HepG2 (cell line): ENCODE measurements at regions not wholly inside any gene's neighbourhood (a gene's known extent, or its start where the extent isn't known, plus 50 kb on each side); places are given as distances from the start of the nearest gene placed in this dataset.

ENCODE experiments used
- CEBPG ChIP-seq: IDR thresholded peaks from 2 replicates; pipeline ENCODE4 v1.6.1; 2016
- KMT2B ChIP-seq: IDR thresholded peaks from 2 replicates; pipeline ENCODE4 v1.6.1; 2016; ENCODE audit warnings: missing genetic modification reagents, missing compliant biosample characterization
- MBD4 ChIP-seq: IDR thresholded peaks from 2 replicates; pipeline ENCODE4 v1.6.1; 2012; ENCODE audit warnings: low read length, inconsistent platforms, borderline replicate concordance
- MXD3 ChIP-seq: IDR thresholded peaks from 2 replicates; pipeline ENCODE4 v1.6.1; 2016; ENCODE audit warnings: mild to moderate bottlenecking, missing biosample characterization, missing genetic modification reagents
- MXI1 ChIP-seq: IDR thresholded peaks from 3 replicates; pipeline ENCODE4 v1.6.1; 2012; ENCODE audit warnings: low read depth, low read length, inconsistent platforms, borderline replicate concordance
- MYNN ChIP-seq: sonication (generic); formaldehyde crosslinking; IDR thresholded peaks from 2 replicates; pipeline ENCODE4 v1.4.0; 2020; ENCODE audit warnings: mild to moderate bottlenecking, low read depth, missing genetic modification reagents
- NFYC ChIP-seq: IDR thresholded peaks from 2 replicates; pipeline ENCODE4 v1.6.1; 2016; ENCODE audit warnings: missing genetic modification reagents, missing compliant biosample characterization
- ZNF280D ChIP-seq: sonication (generic); formaldehyde crosslinking; IDR thresholded peaks from 2 replicates; pipeline ENCODE4 v1.5.1; 2020; ENCODE audit warnings: mild to moderate bottlenecking, missing genetic modification reagents
- TF ChIP-seq, protein P1 (sequence below), 2 experiments: fragments of 450-650 bp in 1 of 2; sonication (generic) in 1 of 2; formaldehyde crosslinking in 1 of 2; IDR thresholded peaks; 2 replicates each; pipeline versions ENCODE4 v1.6.1 to v1.8.0; 2016 to 2022; ENCODE audit warnings: antibody characterized with exemption in 1 of 2, mild to moderate bottlenecking in 1 of 2, missing genetic modification reagents in 1 of 2
- TF ChIP-seq, protein P2 (sequence below): sonication (generic); formaldehyde crosslinking; IDR thresholded peaks from 2 replicates; pipeline ENCODE4 v1.4.0; 2020; ENCODE audit warnings: missing genetic modification reagents, mild to moderate bottlenecking, borderline replicate concordance
- TF ChIP-seq, protein P3 (sequence below): sonication (generic); formaldehyde crosslinking; IDR thresholded peaks from 2 replicates; pipeline ENCODE4 v1.8.1; 2023; ENCODE audit warnings: mild to moderate bottlenecking, missing genetic modification reagents

GRCh38 chr3:34001022-34001421 lies 202.6 kb downstream of the PDCD6IP start (continued):
- TF ChIP-seq, protein P1, sequence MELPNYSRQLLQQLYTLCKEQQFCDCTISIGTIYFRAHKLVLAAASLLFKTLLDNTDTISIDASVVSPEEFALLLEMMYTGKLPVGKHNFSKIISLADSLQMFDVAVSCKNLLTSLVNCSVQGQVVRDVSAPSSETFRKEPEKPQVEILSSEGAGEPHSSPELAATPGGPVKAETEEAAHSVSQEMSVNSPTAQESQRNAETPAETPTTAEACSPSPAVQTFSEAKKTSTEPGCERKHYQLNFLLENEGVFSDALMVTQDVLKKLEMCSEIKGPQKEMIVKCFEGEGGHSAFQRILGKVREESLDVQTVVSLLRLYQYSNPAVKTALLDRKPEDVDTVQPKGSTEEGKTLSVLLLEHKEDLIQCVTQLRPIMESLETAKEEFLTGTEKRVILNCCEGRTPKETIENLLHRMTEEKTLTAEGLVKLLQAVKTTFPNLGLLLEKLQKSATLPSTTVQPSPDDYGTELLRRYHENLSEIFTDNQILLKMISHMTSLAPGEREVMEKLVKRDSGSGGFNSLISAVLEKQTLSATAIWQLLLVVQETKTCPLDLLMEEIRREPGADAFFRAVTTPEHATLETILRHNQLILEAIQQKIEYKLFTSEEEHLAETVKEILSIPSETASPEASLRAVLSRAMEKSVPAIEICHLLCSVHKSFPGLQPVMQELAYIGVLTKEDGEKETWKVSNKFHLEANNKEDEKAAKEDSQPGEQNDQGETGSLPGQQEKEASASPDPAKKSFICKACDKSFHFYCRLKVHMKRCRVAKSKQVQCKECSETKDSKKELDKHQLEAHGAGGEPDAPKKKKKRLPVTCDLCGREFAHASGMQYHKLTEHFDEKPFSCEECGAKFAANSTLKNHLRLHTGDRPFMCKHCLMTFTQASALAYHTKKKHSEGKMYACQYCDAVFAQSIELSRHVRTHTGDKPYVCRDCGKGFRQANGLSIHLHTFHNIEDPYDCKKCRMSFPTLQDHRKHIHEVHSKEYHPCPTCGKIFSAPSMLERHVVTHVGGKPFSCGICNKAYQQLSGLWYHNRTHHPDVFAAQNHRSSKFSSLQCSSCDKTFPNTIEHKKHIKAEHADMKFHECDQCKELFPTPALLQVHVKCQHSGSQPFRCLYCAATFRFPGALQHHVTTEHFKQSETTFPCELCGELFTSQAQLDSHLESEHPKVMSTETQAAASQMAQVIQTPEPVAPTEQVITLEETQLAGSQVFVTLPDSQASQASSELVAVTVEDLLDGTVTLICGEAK (IDR thresholded peaks at IDR 0.05): no peak
- TF ChIP-seq, protein P1 (CRISPR knock-in tag; IDR thresholded peaks at IDR 0.05): no peak
- TF ChIP-seq KMT2B (CRISPR knock-in tag): no peak
- TF ChIP-seq MXD3 (CRISPR knock-in tag): no peak
- TF ChIP-seq, protein P2, sequence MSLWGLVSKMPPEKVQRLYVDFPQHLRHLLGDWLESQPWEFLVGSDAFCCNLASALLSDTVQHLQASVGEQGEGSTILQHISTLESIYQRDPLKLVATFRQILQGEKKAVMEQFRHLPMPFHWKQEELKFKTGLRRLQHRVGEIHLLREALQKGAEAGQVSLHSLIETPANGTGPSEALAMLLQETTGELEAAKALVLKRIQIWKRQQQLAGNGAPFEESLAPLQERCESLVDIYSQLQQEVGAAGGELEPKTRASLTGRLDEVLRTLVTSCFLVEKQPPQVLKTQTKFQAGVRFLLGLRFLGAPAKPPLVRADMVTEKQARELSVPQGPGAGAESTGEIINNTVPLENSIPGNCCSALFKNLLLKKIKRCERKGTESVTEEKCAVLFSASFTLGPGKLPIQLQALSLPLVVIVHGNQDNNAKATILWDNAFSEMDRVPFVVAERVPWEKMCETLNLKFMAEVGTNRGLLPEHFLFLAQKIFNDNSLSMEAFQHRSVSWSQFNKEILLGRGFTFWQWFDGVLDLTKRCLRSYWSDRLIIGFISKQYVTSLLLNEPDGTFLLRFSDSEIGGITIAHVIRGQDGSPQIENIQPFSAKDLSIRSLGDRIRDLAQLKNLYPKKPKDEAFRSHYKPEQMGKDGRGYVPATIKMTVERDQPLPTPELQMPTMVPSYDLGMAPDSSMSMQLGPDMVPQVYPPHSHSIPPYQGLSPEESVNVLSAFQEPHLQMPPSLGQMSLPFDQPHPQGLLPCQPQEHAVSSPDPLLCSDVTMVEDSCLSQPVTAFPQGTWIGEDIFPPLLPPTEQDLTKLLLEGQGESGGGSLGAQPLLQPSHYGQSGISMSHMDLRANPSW: no peak
- no peak for TF ChIP-seq MXI1
- no peak for TF ChIP-seq NFYC
- no peak for TF ChIP-seq MBD4
- no peak for TF ChIP-seq ZNF280D (CRISPR knock-in tag)
- TF ChIP-seq, protein P3, sequence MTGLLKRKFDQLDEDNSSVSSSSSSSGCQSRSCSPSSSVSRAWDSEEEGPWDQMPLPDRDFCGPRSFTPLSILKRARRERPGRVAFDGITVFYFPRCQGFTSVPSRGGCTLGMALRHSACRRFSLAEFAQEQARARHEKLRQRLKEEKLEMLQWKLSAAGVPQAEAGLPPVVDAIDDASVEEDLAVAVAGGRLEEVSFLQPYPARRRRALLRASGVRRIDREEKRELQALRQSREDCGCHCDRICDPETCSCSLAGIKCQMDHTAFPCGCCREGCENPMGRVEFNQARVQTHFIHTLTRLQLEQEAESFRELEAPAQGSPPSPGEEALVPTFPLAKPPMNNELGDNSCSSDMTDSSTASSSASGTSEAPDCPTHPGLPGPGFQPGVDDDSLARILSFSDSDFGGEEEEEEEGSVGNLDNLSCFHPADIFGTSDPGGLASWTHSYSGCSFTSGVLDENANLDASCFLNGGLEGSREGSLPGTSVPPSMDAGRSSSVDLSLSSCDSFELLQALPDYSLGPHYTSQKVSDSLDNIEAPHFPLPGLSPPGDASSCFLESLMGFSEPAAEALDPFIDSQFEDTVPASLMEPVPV (CRISPR knock-in tag): no peak
- no peak for TF ChIP-seq MYNN
- TF ChIP-seq CEBPG (CRISPR knock-in tag): peak; percentile 23; the same call in 1 of the 2 replicates
